ENCODE measurements at regions not wholly inside any gene's neighbourhood (a gene's known extent, or its start where the extent isn't known, plus 50 kb on each side); places are given as distances from the start of the nearest gene placed in this dataset.
A peak's percentile ranks its signal among the peaks of the same experiment; 100 is the strongest.

GRCh38 chr7:116135306-116135705 is 75.0 kb upstream of the TES start:
- Histone ChIP-seq H4K20me1 (ENCODE audit: control insufficient read depth, insufficient read depth, low read length, poor library complexity, severe bottlenecking) (no peaks in the 10 kb centered on the region), H3K4me1 (ENCODE audit: control insufficient read depth in 2 of 2, insufficient read depth in 2 of 2, low read length in 2 of 2) (no peaks in the 10 kb centered on the region), H3K4me2 (replicated peaks; ENCODE audit: low read depth, low read length, poor library complexity, severe bottlenecking) (no peak overlapping the region), H2AFZ (ENCODE audit: insufficient read depth, low read depth, low read length, poor library complexity, severe bottlenecking) (no peak overlapping the region), H3K4me3 (ENCODE audit: control extremely low read depth in 1 of 5, extremely low read depth in 1 of 5, insufficient read depth in 1 of 5, low read depth in 2 of 5, low read length in 4 of 5) (no peak overlapping the region), H3K27ac (ENCODE audit: low read length in 2 of 2) (no peak overlapping the region), H3K9ac (ENCODE audit: low read length) (no peak overlapping the region), H3K36me3 (replicated peaks in 1 of 2; ENCODE audit: control extremely low read depth in 1 of 2, control insufficient read depth in 1 of 2, extremely low read depth in 1 of 2, insufficient read depth in 2 of 2, low read length in 1 of 2) (no peaks in the 10 kb centered on the region), H3K27me3 (replicated peaks in 1 of 4; ENCODE audit: control extremely low read depth in 1 of 4, control insufficient read depth in 3 of 4, insufficient read depth in 4 of 4, low read length in 3 of 4) (no peaks in the 10 kb centered on the region), H3K9me3 (ENCODE audit: control extremely low read depth in 1 of 3, control insufficient read depth in 2 of 3, insufficient read depth in 1 of 3, low read length in 2 of 3) (no peaks in the 10 kb centered on the region), H3K79me2 (ENCODE audit: control insufficient read depth, insufficient read depth, low read length) (no peaks in the 10 kb centered on the region)
- DNase-seq (no peak), ATAC-seq (ENCODE audit: low read depth) (no peak)
- WGBS (ENCODE audit: insufficient coverage) = 38% methylated on average over 2 of the region's 4 CpGs
- H3K9me3 Mint-ChIP-seq (ENCODE audit: insufficient read depth) = no peaks in the 10 kb centered on the region
- no peak overlapping the region for H3K27ac Mint-ChIP-seq
- intact Hi-C loops (cut with micrococcal nuclease) = no loop called here
- peaks cover 6% of the 10 kb centered on the region for H3K4me1 Mint-ChIP-seq
- H3K27me3 Mint-ChIP-seq = no peaks in the 10 kb centered on the region
- H3K4me3 Mint-ChIP-seq = no peak overlapping the region
- TF ChIP-seq EZH2 (IDR thresholded peaks at IDR 0.05; ENCODE audit: borderline replicate concordance, insufficient read depth, low read depth, low read length, poor library complexity, severe bottlenecking) = no peak
- TF ChIP-seq CTCF (IDR thresholded peaks at IDR 0.05) = no peak
- ChIA-PET CTCF (interaction anchor here (1.0 to 8.4 kb wide), 11 partner anchors 10 to 456 kb away, joined by 3 to 126 read pairs (median 6); partner anchors contain the start of gene TES), POLR2A (no interaction called here)

GRCh38 chr7:116138202-116138801 is 72.0 kb upstream of the TES start:
- TF ChIP-seq EZH2 (IDR thresholded peaks at IDR 0.05; ENCODE audit: borderline replicate concordance, insufficient read depth, low read depth, low read length, poor library complexity, severe bottlenecking) (no peak), CTCF (IDR thresholded peaks at IDR 0.05) (peak; percentile 89)
- no CpG with 5 or more reads among the region's 2 CpGs for WGBS (ENCODE audit: insufficient coverage)
- peaks cover 6 to 7% of the 10 kb centered on the region in 2 donors for H3K4me1 ChIP-seq (ENCODE audit: control insufficient read depth in 2 of 2, insufficient read depth in 2 of 2, low read length in 2 of 2)
- intact Hi-C loops (cut with micrococcal nuclease) = loop anchor here (1.0 to 2.0 kb wide), 7 partner anchors 26 to 671 kb away; no protein-coding TSS in a partner anchor
- DNase-seq = peak; percentile 74
- no peaks in the 10 kb centered on the region for H3K79me2 ChIP-seq (ENCODE audit: control insufficient read depth, insufficient read depth, low read length)
- H3K36me3 ChIP-seq (replicated peaks in 1 of 2; ENCODE audit: control extremely low read depth in 1 of 2, control insufficient read depth in 1 of 2, extremely low read depth in 1 of 2, insufficient read depth in 2 of 2, low read length in 1 of 2) = no peaks in the 10 kb centered on the region
- H3K9ac ChIP-seq (ENCODE audit: low read length) = no peak overlapping the region
- H3K9me3 ChIP-seq (ENCODE audit: control extremely low read depth in 1 of 3, control insufficient read depth in 2 of 3, insufficient read depth in 1 of 3, low read length in 2 of 3) = no peaks in the 10 kb centered on the region
- ChIA-PET POLR2A (no interaction called here), CTCF (interaction anchor here (0.6 to 8.4 kb wide), 32 partner anchors 10 to 673 kb away, joined by 3 to 126 read pairs (median 4); no protein-coding TSS in a partner anchor)
- no peak overlapping the region for H3K27ac ChIP-seq (ENCODE audit: low read length in 2 of 2)
- no peak overlapping the region for H3K4me3 Mint-ChIP-seq
- no peaks in the 10 kb centered on the region for H4K20me1 ChIP-seq (ENCODE audit: control insufficient read depth, insufficient read depth, low read length, poor library complexity, severe bottlenecking)
- no peaks in the 10 kb centered on the region for H3K27me3 Mint-ChIP-seq
- peaks cover 23% of the 10 kb centered on the region for H3K4me1 Mint-ChIP-seq
- ATAC-seq (ENCODE audit: low read depth) = peak; percentile 85
- no peak overlapping the region for H2AFZ ChIP-seq (ENCODE audit: insufficient read depth, low read depth, low read length, poor library complexity, severe bottlenecking)
- no peak overlapping the region for H3K4me2 ChIP-seq (replicated peaks; ENCODE audit: low read depth, low read length, poor library complexity, severe bottlenecking)
- H3K4me3 ChIP-seq (ENCODE audit: control extremely low read depth in 1 of 5, extremely low read depth in 1 of 5, insufficient read depth in 1 of 5, low read depth in 2 of 5, low read length in 4 of 5) = no peak overlapping the region
- H3K27ac Mint-ChIP-seq = no peak overlapping the region
- H3K9me3 Mint-ChIP-seq (ENCODE audit: insufficient read depth) = no peaks in the 10 kb centered on the region
- H3K27me3 ChIP-seq (replicated peaks in 1 of 4; ENCODE audit: control extremely low read depth in 1 of 4, control insufficient read depth in 3 of 4, insufficient read depth in 4 of 4, low read length in 3 of 4) = no peaks in the 10 kb centered on the region

Data from B cell (primary cell).